Endodermal cell (in vitro differentiated cells): ENCODE measurements at regions not wholly inside any gene's neighbourhood (a gene's known extent, or its start where the extent isn't known, plus 50 kb on each side); places are given as distances from the start of the nearest gene placed in this dataset.

Experiments
- DNase-seq: peaks from one replicate; pipeline ENCODE4 v3.0.0-alpha.2; 2017
- H3K27ac ChIP-seq: 2 replicates; pipeline ENCODE4 v1.5.1; 2013; ENCODE audit warnings: mild to moderate bottlenecking, low read depth, low read length, moderate library complexity
- H3K27me3 ChIP-seq: 2 replicates; pipeline ENCODE4 v1.6.1; 2013; ENCODE audit warnings: mild to moderate bottlenecking, low read length, moderate library complexity; ENCODE audit not compliant: insufficient read depth, control insufficient read depth, poor library complexity, severe bottlenecking
- H3K36me3 ChIP-seq: 2 replicates; pipeline ENCODE4 v1.7.0; 2013; ENCODE audit warnings: mild to moderate bottlenecking, low read length, moderate library complexity; ENCODE audit not compliant: control insufficient read depth, insufficient read depth
- H3K4me1 ChIP-seq: one replicate; pipeline ENCODE4 v1.7.0; 2013; ENCODE audit warnings: low read length; ENCODE audit not compliant: control insufficient read depth, insufficient read depth
- H3K4me3 ChIP-seq: 2 replicates; pipeline ENCODE4 v1.5.1; 2013; ENCODE audit warnings: mild to moderate bottlenecking, low read length, moderate library complexity
- H3K9ac ChIP-seq: 2 replicates; pipeline ENCODE4 v1.6.1; 2013; ENCODE audit warnings: mild to moderate bottlenecking, low read length, moderate library complexity; ENCODE audit not compliant: poor library complexity, severe bottlenecking; ENCODE audit errors: extremely low read depth
- H3K9me3 ChIP-seq: 2 replicates; pipeline ENCODE4 v1.6.1; 2013; ENCODE audit warnings: mild to moderate bottlenecking, low read length, moderate library complexity; ENCODE audit not compliant: control insufficient read depth
- H3K27ac Mint-ChIP-seq: 2 replicates; pipeline ENCODE4 v1.8.0; 2020; ENCODE audit warnings: mixed read lengths
- H3K27me3 Mint-ChIP-seq: 2 replicates; pipeline ENCODE4 v1.8.0; 2021; ENCODE audit warnings: mild to moderate bottlenecking, mixed read lengths; ENCODE audit not compliant: insufficient read depth
- H3K36me3 Mint-ChIP-seq: 2 replicates; pipeline ENCODE4 v1.8.0; 2020; ENCODE audit warnings: low read depth, mixed read lengths
- H3K4me1 Mint-ChIP-seq: 2 replicates; pipeline ENCODE4 v1.8.0; 2020; ENCODE audit warnings: mixed read lengths
- H3K4me3 Mint-ChIP-seq: 2 replicates; pipeline ENCODE4 v1.8.0; 2020; ENCODE audit warnings: mild to moderate bottlenecking, moderate library complexity, mixed read lengths
- H3K9me3 Mint-ChIP-seq: 2 replicates; pipeline ENCODE4 v1.8.0; 2020; ENCODE audit warnings: mild to moderate bottlenecking, mixed read lengths
- WGBS, 2 experiments: methylation state at CpG; one replicate each; pipeline versions ENCODE4 v1.1.5 to v1.1.7; 2013; ENCODE audit warnings: missing lambda C conversion rate in 2 of 2, mixed read lengths in 1 of 2; ENCODE audit not compliant: insufficient coverage in 1 of 2, insufficient read length in 1 of 2; 5-methylcytosine and 5-hydroxymethylcytosine counted together
- TF ChIP-seq, protein P1 (sequence below): fragments of 200-600 bp; sonication (generic); conservative IDR thresholded peaks from 2 replicates; pipeline ENCODE4 v1.5.0; 2021; ENCODE audit warnings: antibody characterized with exemption, mild to moderate bottlenecking

DNA sequence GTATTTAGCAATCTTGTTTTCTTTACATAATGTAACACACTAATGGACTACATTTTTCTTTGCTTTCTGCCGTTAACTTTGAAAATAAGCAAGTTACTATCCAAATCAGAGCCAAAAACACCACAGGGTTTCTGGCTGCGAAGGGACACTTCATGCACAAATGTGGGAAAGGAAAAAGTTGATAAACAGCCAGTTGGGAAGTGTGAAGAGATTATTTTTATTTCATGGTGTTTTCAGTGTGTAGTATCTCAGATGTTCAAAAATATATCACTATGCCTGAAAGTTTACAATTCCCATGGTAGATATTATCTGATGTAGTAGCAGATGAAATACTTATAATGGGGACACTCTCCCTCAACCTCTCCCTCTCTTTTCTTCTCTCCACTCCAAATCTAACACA lies 135.3 kb downstream of the CETN3 start:
- H3K9me3 Mint-ChIP-seq: no peaks in the 10 kb centered on the region
- no peaks in the 10 kb centered on the region for H3K4me1 Mint-ChIP-seq
- no peak overlapping the region for H3K4me3 Mint-ChIP-seq
- no peaks in the 10 kb centered on the region for H3K36me3 Mint-ChIP-seq
- no peak overlapping the region for H3K9ac ChIP-seq
- no peak overlapping the region for H3K27ac ChIP-seq
- H3K9me3 ChIP-seq: no peaks in the 10 kb centered on the region
- H3K27me3 ChIP-seq: no peaks in the 10 kb centered on the region
- no peak overlapping the region for H3K4me3 ChIP-seq
- TF ChIP-seq, protein P1, sequence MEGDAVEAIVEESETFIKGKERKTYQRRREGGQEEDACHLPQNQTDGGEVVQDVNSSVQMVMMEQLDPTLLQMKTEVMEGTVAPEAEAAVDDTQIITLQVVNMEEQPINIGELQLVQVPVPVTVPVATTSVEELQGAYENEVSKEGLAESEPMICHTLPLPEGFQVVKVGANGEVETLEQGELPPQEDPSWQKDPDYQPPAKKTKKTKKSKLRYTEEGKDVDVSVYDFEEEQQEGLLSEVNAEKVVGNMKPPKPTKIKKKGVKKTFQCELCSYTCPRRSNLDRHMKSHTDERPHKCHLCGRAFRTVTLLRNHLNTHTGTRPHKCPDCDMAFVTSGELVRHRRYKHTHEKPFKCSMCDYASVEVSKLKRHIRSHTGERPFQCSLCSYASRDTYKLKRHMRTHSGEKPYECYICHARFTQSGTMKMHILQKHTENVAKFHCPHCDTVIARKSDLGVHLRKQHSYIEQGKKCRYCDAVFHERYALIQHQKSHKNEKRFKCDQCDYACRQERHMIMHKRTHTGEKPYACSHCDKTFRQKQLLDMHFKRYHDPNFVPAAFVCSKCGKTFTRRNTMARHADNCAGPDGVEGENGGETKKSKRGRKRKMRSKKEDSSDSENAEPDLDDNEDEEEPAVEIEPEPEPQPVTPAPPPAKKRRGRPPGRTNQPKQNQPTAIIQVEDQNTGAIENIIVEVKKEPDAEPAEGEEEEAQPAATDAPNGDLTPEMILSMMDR: no peak
- no peaks in the 10 kb centered on the region for H3K4me1 ChIP-seq
- H3K27ac Mint-ChIP-seq: no peak overlapping the region
- 83 to 100% methylated on average over 1 to 2 of the region's 2 CpGs for WGBS, 2 experiments
- no peaks in the 10 kb centered on the region for H3K27me3 Mint-ChIP-seq
- no peaks in the 10 kb centered on the region for H3K36me3 ChIP-seq
- no peak for DNase-seq

DNA sequence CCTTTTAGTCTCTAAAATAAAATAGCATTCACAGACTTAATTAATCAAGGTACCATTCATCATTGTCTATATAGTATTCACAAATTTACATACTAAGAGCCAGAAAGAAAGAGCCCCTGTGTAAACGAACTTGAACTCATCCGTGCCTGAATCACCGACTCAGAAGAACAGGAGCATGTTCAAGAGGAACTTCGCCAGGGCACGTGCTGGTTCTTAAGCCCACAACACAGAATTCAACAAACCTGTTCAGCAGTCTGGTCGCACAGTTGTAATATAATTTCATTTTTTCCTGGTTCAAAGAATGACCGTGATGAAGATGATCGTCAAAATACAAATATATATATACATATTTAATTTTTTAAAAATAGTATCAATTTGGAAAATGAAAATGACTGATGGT lies 141.9 kb downstream of the CETN3 start:
- Histone ChIP-seq H3K4me1 (peaks cover 4% of the 10 kb centered on the region), H3K27ac (no peak overlapping the region)

DNA sequence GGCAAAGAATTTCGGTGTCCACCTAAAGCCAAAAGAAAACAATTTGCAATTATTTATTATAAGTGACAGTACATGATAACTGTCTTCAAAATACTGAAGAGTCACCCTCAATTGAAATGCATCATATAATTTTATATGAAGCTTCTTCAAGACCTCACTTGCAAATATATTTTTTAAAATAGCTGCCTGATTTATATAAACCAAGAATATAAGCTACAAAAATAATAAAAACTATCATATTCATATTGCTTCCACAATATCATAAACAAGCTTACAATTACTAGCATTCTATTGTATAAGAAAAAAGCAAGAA lies 144.1 kb downstream of the CETN3 start:
- Histone ChIP-seq H3K27me3 (no peaks in the 10 kb centered on the region), H3K9ac (no peak overlapping the region), H3K4me1 (peaks cover 4% of the 10 kb centered on the region), H3K27ac (no peak overlapping the region), H3K36me3 (no peaks in the 10 kb centered on the region), H3K9me3 (no peaks in the 10 kb centered on the region), H3K4me3 (no peak overlapping the region)
- Mint-ChIP-seq H3K9me3 (no peaks in the 10 kb centered on the region), H3K27ac (no peak overlapping the region), H3K36me3 (no peaks in the 10 kb centered on the region), H3K4me3 (no peak overlapping the region), H3K27me3 (no peaks in the 10 kb centered on the region), H3K4me1 (peaks cover 12% of the 10 kb centered on the region)
- DNase-seq: no peak
- TF ChIP-seq, protein P1: peak; percentile 9
- 0% methylated on average over 1 of the region's 1 CpG; no CpG with 5 or more reads in 1 of the 2 experiments for WGBS, 2 experiments

More for the DNA sequence above, 141.9 kb downstream of the CETN3 start:
- H3K27ac Mint-ChIP-seq: no peak overlapping the region
- peaks cover 12% of the 10 kb centered on the region for H3K4me1 Mint-ChIP-seq
- H3K4me3 Mint-ChIP-seq: no peak overlapping the region
- H3K36me3 Mint-ChIP-seq: no peaks in the 10 kb centered on the region
- Histone ChIP-seq H3K27me3 (no peaks in the 10 kb centered on the region), H3K36me3 (no peaks in the 10 kb centered on the region), H3K4me3 (no peak overlapping the region), H3K9me3 (no peaks in the 10 kb centered on the region), H3K9ac (no peak overlapping the region)
- no peaks in the 10 kb centered on the region for H3K9me3 Mint-ChIP-seq
- TF ChIP-seq, protein P1: no peak
- no peak for DNase-seq
- 88 to 96% methylated on average over 4 to 6 of the region's 8 CpGs for WGBS, 2 experiments
- H3K27me3 Mint-ChIP-seq: no peaks in the 10 kb centered on the region
